ENCODE measurements at regions not wholly inside any gene's neighbourhood (a gene's known extent, or its start where the extent isn't known, plus 50 kb on each side); places are given as distances from the start of the nearest gene placed in this dataset.

DNA sequence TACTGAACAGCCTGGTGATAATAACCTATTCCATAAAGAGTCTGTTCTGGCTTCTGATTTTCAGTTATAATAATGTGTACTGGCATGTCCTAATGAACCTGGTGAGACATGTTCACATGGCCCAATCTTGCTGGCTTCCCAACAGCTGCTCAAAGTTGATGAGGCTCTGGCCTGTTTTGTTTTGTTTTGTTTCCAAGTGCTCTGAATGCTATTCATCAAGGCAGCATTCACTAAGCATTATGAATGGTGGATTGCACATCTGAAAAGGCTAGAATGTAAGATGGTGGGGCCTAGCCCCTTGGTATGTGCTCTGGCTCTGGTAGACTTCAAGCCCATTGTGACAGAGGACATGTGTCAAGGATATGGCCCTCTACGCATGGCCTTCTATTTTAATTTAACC lies 388.5 kb downstream of the PSAT1 start:
- no peak overlapping the region for H2AK5ac ChIP-seq (ENCODE audit: low read depth, low read length)
- H3K27ac ChIP-seq (ENCODE audit: low read depth, low read length), result no peak overlapping the region
- no peak overlapping the region for H4K5ac ChIP-seq (ENCODE audit: insufficient read length, low read depth, low read length)
- H2BK5ac ChIP-seq (ENCODE audit: low read depth, low read length), result no peak overlapping the region
- no peaks in the 10 kb centered on the region for H3K4me1 ChIP-seq (replicated peaks in 1 of 4; ENCODE audit: control insufficient read depth in 3 of 4, insufficient read depth in 4 of 4, low read length in 3 of 4)
- no peaks in the 10 kb centered on the region for H3K36me3 ChIP-seq (ENCODE audit: control insufficient read depth in 2 of 4, insufficient read depth in 4 of 4, low read length in 3 of 4)
- POLR2A ChIA-PET (ENCODE audit: partially characterized antibody), result interaction anchor here (0.6 kb wide), 2 partner anchors 19 to 753 kb away, joined by 3 read pairs; no protein-coding TSS in a partner anchor
- H3K9ac ChIP-seq (replicated peaks in 1 of 4; ENCODE audit: extremely low read depth in 1 of 4, low read depth in 3 of 4, low read length in 3 of 4), result no peak overlapping the region
- no peaks in the 10 kb centered on the region for H3K79me1 ChIP-seq (ENCODE audit: low read depth, low read length)
- H3K56ac ChIP-seq (replicated peaks; ENCODE audit: insufficient read length, low read depth, low read length), result no peak overlapping the region
- no peaks in the 10 kb centered on the region for H3K23me2 ChIP-seq (ENCODE audit: low read depth, low read length)
- no peak overlapping the region for H3K4ac ChIP-seq (replicated peaks; ENCODE audit: insufficient read length, low read depth, low read length)
- H2AFZ ChIP-seq (ENCODE audit: low read length), result no peak overlapping the region
- no peaks in the 10 kb centered on the region for H3K9me3 ChIP-seq (ENCODE audit: insufficient read depth in 2 of 2, low read depth in 1 of 2, low read length in 1 of 2)
- CTCF ChIA-PET (ENCODE audit: partially characterized antibody), result interaction anchor here (1.4 kb wide), 1 partner anchor 28 kb away, joined by 3 read pairs; no protein-coding TSS in a partner anchor
- H4K91ac ChIP-seq (replicated peaks; ENCODE audit: insufficient read length, low read length), result no peak overlapping the region
- no peak overlapping the region for H2BK20ac ChIP-seq (ENCODE audit: low read length)
- WGBS, 2 experiments (ENCODE audit: extremely low coverage in 1 of 2, insufficient coverage in 1 of 2, insufficient read length in 1 of 2, insufficient replicate concordance in 2 of 2, low coverage in 1 of 2, low lambda C conversion rate in 2 of 2, missing lambda C conversion rate in 1 of 2), result 93% methylated on average over 1 of the region's 1 CpG; no CpG with 5 or more reads in 1 of the 2 experiments
- no peak overlapping the region for H2BK15ac ChIP-seq (ENCODE audit: low read length)
- no peak overlapping the region for H3K14ac ChIP-seq (ENCODE audit: insufficient read length)
- FAIRE-seq, result no peak
- H3K79me2 ChIP-seq (ENCODE audit: control insufficient read depth in 1 of 2, insufficient read depth in 2 of 2, low read length in 2 of 2), result no peaks in the 10 kb centered on the region
- no peak overlapping the region for H2BK12ac ChIP-seq (ENCODE audit: low read depth, low read length)
- no peak overlapping the region for H4K8ac ChIP-seq (ENCODE audit: extremely low read depth, insufficient read depth, low read length)
- H3K27me3 ChIP-seq (replicated peaks in 1 of 4; ENCODE audit: control insufficient read depth in 3 of 4, extremely low read depth in 1 of 4, insufficient read depth in 3 of 4, low read length in 3 of 4), result no peaks in the 10 kb centered on the region
- DNase-seq (ENCODE audit: low read depth in 1 of 2, low spot score in 2 of 2), result no peak
- no peak overlapping the region for H3K4me2 ChIP-seq (ENCODE audit: insufficient read depth in 1 of 2, low read depth in 2 of 2, low read length in 2 of 2)
- no peak overlapping the region for H3K18ac ChIP-seq (ENCODE audit: extremely low read depth, low read length)
- no peak overlapping the region for H2BK120ac ChIP-seq (replicated peaks; ENCODE audit: low read depth, low read length)
- no peaks in the 10 kb centered on the region for H4K20me1 ChIP-seq (replicated peaks in 1 of 2; ENCODE audit: control insufficient read depth in 1 of 2, insufficient read depth in 2 of 2, low read length in 2 of 2)
- no peak overlapping the region for H3K4me3 ChIP-seq (ENCODE audit: extremely low read depth in 1 of 4, insufficient read depth in 2 of 4, low read depth in 3 of 4, low read length in 4 of 4)
- H3K23ac ChIP-seq (ENCODE audit: insufficient read length), result no peak overlapping the region
- TF ChIP-seq KDM5A (IDR thresholded peaks at IDR 0.05; ENCODE audit: low read length) (no peak), EZH2 (IDR thresholded peaks at IDR 0.05; ENCODE audit: low read depth, low read length, severe bottlenecking) (no peak), POLR2AphosphoS5 (IDR thresholded peaks at IDR 0.05; ENCODE audit: low read depth, low read length) (no peak), SRF (IDR thresholded peaks at IDR 0.05; ENCODE audit: low read depth, low read length) (no peak), RAD21 (IDR thresholded peaks at IDR 0.05 in 1 of 2, conservative IDR thresholded peaks at IDR 0.05 in 1 of 2; ENCODE audit: low read depth in 2 of 2, low read length in 2 of 2) (no peak), ATF2 (IDR thresholded peaks at IDR 0.05; ENCODE audit: low read length) (no peak), BRCA1 (IDR thresholded peaks at IDR 0.05; ENCODE audit: low read depth, low read length) (no peak), RBBP5 (IDR thresholded peaks at IDR 0.05; ENCODE audit: borderline replicate concordance, low read depth, low read length) (no peak), SP4 (IDR thresholded peaks at IDR 0.05; ENCODE audit: low read length) (no peak), TEAD4 (IDR thresholded peaks at IDR 0.05; ENCODE audit: low read depth, low read length) (no peak), SIX5 (IDR thresholded peaks at IDR 0.05; ENCODE audit: low read depth, low read length) (no peak)
